HL-60 (cell line): ENCODE measurements at regions not wholly inside any gene's neighbourhood (a gene's known extent, or its start where the extent isn't known, plus 50 kb on each side); places are given as distances from the start of the nearest gene placed in this dataset.

ENCODE experiments used
- DNase-seq, 2 experiments: peaks; one replicate each; pipeline ENCODE4 v3.0.0-alpha.2; 2010 to 2020; ENCODE audit warnings: low read depth in 1 of 2, low spot score in 1 of 2
- H3K27ac ChIP-seq: fragments of 250-450 bp; sonication (Bioruptor Pico); replicated peaks from 2 replicates; pipeline ENCODE4 v1.5.1; 2020; ENCODE audit warnings: mild to moderate bottlenecking, moderate library complexity
- H3K27me3 ChIP-seq: fragments of 250-450 bp; sonication (Bioruptor Pico); 2 replicates; pipeline ENCODE4 v1.5.1; 2021; ENCODE audit warnings: mild to moderate bottlenecking, moderate library complexity; ENCODE audit not compliant: insufficient read depth, poor library complexity, severe bottlenecking
- H3K4me3 ChIP-seq: replicated peaks from 2 replicates; pipeline ENCODE4 v1.5.1; 2011; ENCODE audit warnings: mild to moderate bottlenecking, control low read depth, low read length; ENCODE audit not compliant: insufficient read depth
- CTCF ChIP-seq: IDR thresholded peaks from one replicate; pipeline ENCODE4 v1.5.1; 2011; ENCODE audit warnings: low read length, control low read depth, inconsistent platforms; ENCODE audit not compliant: insufficient read depth
- GABPA ChIP-seq: IDR thresholded peaks from 2 replicates; pipeline ENCODE4 v1.6.1; 2012; ENCODE audit warnings: low read depth
- POLR2AphosphoS5 ChIP-seq: IDR thresholded peaks from 2 replicates; pipeline ENCODE4 v1.6.1; 2012; ENCODE audit warnings: low read depth
- REST ChIP-seq: IDR thresholded peaks from 2 replicates; pipeline ENCODE4 v1.6.1; 2012; ENCODE audit warnings: low read depth; ENCODE audit not compliant: insufficient replicate concordance
- SPI1 ChIP-seq: IDR thresholded peaks from 2 replicates; pipeline ENCODE4 v1.6.1; 2012; ENCODE audit warnings: low read depth, mild to moderate bottlenecking, borderline replicate concordance

- no peak for DNase-seq
- Histone ChIP-seq H3K27ac (no peak overlapping the region), H3K4me3 (no peak overlapping the region), H3K27me3 (no peaks in the 10 kb centered on the region)
- TF ChIP-seq CTCF = no peak
- TF ChIP-seq SPI1 = no peak
- no peak for TF ChIP-seq POLR2AphosphoS5
- TF ChIP-seq REST = no peak
- no peak for TF ChIP-seq GABPA
Observed at GRCh38 chr16:85284141-85284817, 172.0 kb upstream of the CIBAR2 start.

- no peak for TF ChIP-seq GABPA
- no peak for TF ChIP-seq POLR2AphosphoS5
- no peak for TF ChIP-seq SPI1
- no peak for TF ChIP-seq CTCF
- TF ChIP-seq REST = no peak
- DNase-seq = no peak
- no peak overlapping the region for H3K4me3 ChIP-seq
- H3K27ac ChIP-seq = no peak overlapping the region
- H3K27me3 ChIP-seq = no peaks in the 10 kb centered on the region
Observed at GRCh38 chr16:85285681-85286065, 173.4 kb upstream of the CIBAR2 start.

GRCh38 chr16:85286066-85286831 lies 174.0 kb upstream of the CIBAR2 start:
- no peak for TF ChIP-seq POLR2AphosphoS5
- TF ChIP-seq SPI1 = no peak
- TF ChIP-seq CTCF = no peak
- TF ChIP-seq GABPA = no peak
- TF ChIP-seq REST = no peak
- DNase-seq = no peak
- H3K4me3 ChIP-seq = no peak overlapping the region

More at GRCh38 chr16:85286066-85286831, 174.0 kb upstream of the CIBAR2 start:
- H3K27me3 ChIP-seq = no peaks in the 10 kb centered on the region
- H3K27ac ChIP-seq = no peak overlapping the region
